Right cardiac atrium (tissue), 5 donors: ENCODE measurements at regions not wholly inside any gene's neighbourhood (a gene's known extent, or its start where the extent isn't known, plus 50 kb on each side); places are given as distances from the start of the nearest gene placed in this dataset.

Source experiments
- ATAC-seq, 2 donors: fragments of 200-7000 bp; cut with Tn5 transposase; one replicate each; pipeline versions ENCODE4 v1.8.0 to v1.9.1; 2020; ENCODE audit warnings: moderate library complexity in 2 of 2, mild to moderate bottlenecking in 1 of 2
- DNase-seq, 3 donors: peaks; one replicate each; pipeline ENCODE4 v3.0.0-alpha.2; 2020
- H3K27ac ChIP-seq: one replicate; pipeline ENCODE4 v1.5.1; 2013; ENCODE audit warnings: mild to moderate bottlenecking, low read length, control low read depth, moderate library complexity
- H3K27me3 ChIP-seq: one replicate; pipeline ENCODE4 v1.6.1; 2013; ENCODE audit not compliant: control insufficient read depth, insufficient read depth
- H3K4me1 ChIP-seq: one replicate; pipeline ENCODE4 v1.6.1; 2013; ENCODE audit warnings: low read length; ENCODE audit not compliant: control insufficient read depth, insufficient read depth
- H3K4me3 ChIP-seq: one replicate; pipeline ENCODE4 v1.5.1; 2013; ENCODE audit warnings: low read length, control low read depth
- H3K9me3 ChIP-seq: one replicate; pipeline ENCODE4 v1.6.1; 2013; ENCODE audit warnings: low read length; ENCODE audit not compliant: control insufficient read depth
- WGBS: extraction: QIAGEN DNeasy Blood & Tissue Kit; methylation state at CpG from one replicate; pipeline ENCODE4 v1.1.7; 2013; 5-methylcytosine and 5-hydroxymethylcytosine counted together
- intact Hi-C, 4 donors: fragments of 100-400 bp; cut with DNase I; formaldehyde crosslinking; loops; one replicate each; pipeline versions ENCODE4 v1.11.0 to v1.14.0; 2022 to 2023
- donor health status: healthy with polysubstance abuse.
- donor health status: DM: no; HTN: yes; CAD: no.
- donor health status: DM: no; HTN: no; CAD: no.
- donor health status: DM: no; HTN: yes; CAD: no; lungs with severe emphysema.
- donor health status: DM: yes; HTN: yes; CAD: no.

GRCh38 chr3:72062017-72062416 is 277.1 kb upstream of the PROK2 start:
- H3K4me3 ChIP-seq = no peak overlapping the region
- DNase-seq = no peak
- WGBS = 93% methylated on average over 1 of the region's 1 CpG
- ATAC-seq = no peak
- intact Hi-C loops = no loop called here
- H3K4me1 ChIP-seq = no peaks in the 10 kb centered on the region
- no peak overlapping the region for H3K27ac ChIP-seq
- no peaks in the 10 kb centered on the region for H3K27me3 ChIP-seq
- H3K9me3 ChIP-seq = peaks cover 2% of the 10 kb centered on the region

GRCh38 chr3:72060447-72061034 is 275.6 kb upstream of the PROK2 start:
- Histone ChIP-seq H3K4me1 (no peaks in the 10 kb centered on the region), H3K9me3 (peaks cover 2% of the 10 kb centered on the region), H3K27ac (no peak overlapping the region), H3K4me3 (no peak overlapping the region), H3K27me3 (no peaks in the 10 kb centered on the region)
- intact Hi-C loops = no loop called here
- 62% methylated on average over 5 of the region's 5 CpGs for WGBS
- DNase-seq = no peak
- no peak for ATAC-seq

- no peak overlapping the region for H3K4me3 ChIP-seq
- intact Hi-C loops = no loop called here
- 80% methylated on average over 9 of the region's 9 CpGs for WGBS
- no peaks in the 10 kb centered on the region for H3K27me3 ChIP-seq
- ATAC-seq (peak in 1 of 2 donors; percentile 36), DNase-seq (peak in 1 of 3 donors; percentile 52)
- peaks cover under 1% of the 10 kb centered on the region for H3K9me3 ChIP-seq
- no peaks in the 10 kb centered on the region for H3K4me1 ChIP-seq
- H3K27ac ChIP-seq = no peak overlapping the region
Measured at GRCh38 chr3:72058493-72059081, 273.6 kb upstream of the PROK2 start.

- H3K4me1 ChIP-seq = no peaks in the 10 kb centered on the region
- no peaks in the 10 kb centered on the region for H3K27me3 ChIP-seq
- no peak overlapping the region for H3K4me3 ChIP-seq
- WGBS = 86% methylated on average over 1 of the region's 1 CpG
- DNase-seq (no peak), ATAC-seq (no peak)
- no peaks in the 10 kb centered on the region for H3K9me3 ChIP-seq
- intact Hi-C loops = no loop called here
- H3K27ac ChIP-seq = no peak overlapping the region
Measured at GRCh38 chr3:72055436-72055835, 270.5 kb upstream of the PROK2 start.

GRCh38 chr3:72054976-72055375 is 270.0 kb upstream of the PROK2 start:
- no peaks in the 10 kb centered on the region for H3K27me3 ChIP-seq
- H3K27ac ChIP-seq = no peak overlapping the region
- no peaks in the 10 kb centered on the region for H3K4me1 ChIP-seq
- intact Hi-C loops = no loop called here
- H3K4me3 ChIP-seq = no peak overlapping the region
- H3K9me3 ChIP-seq = no peaks in the 10 kb centered on the region
- WGBS = 100% methylated on average over 1 of the region's 1 CpG
- DNase-seq (no peak), ATAC-seq (no peak)

- no peak for DNase-seq
- H3K4me3 ChIP-seq = no peak overlapping the region
- no peak for ATAC-seq
- no peaks in the 10 kb centered on the region for H3K27me3 ChIP-seq
- H3K27ac ChIP-seq = no peak overlapping the region
- H3K9me3 ChIP-seq = no peaks in the 10 kb centered on the region
- no peaks in the 10 kb centered on the region for H3K4me1 ChIP-seq
- 58% methylated on average over 8 of the region's 8 CpGs for WGBS
- intact Hi-C loops = no loop called here
Measured at GRCh38 chr3:72052841-72053409, 268.0 kb upstream of the PROK2 start.

- Histone ChIP-seq H3K27ac (no peak overlapping the region), H3K4me3 (no peak overlapping the region), H3K27me3 (no peaks in the 10 kb centered on the region), H3K9me3 (no peaks in the 10 kb centered on the region), H3K4me1 (no peaks in the 10 kb centered on the region)
- 91% methylated on average over 5 of the region's 5 CpGs for WGBS
- DNase-seq (no peak), ATAC-seq (no peak)
- intact Hi-C loops = no loop called here
Measured at GRCh38 chr3:72050771-72051170, 265.8 kb upstream of the PROK2 start.

- H3K9me3 ChIP-seq = no peaks in the 10 kb centered on the region
- 83% methylated on average over 6 of the region's 6 CpGs for WGBS
- H3K4me1 ChIP-seq = no peaks in the 10 kb centered on the region
- no peak overlapping the region for H3K4me3 ChIP-seq
- H3K27me3 ChIP-seq = no peaks in the 10 kb centered on the region
- intact Hi-C loops = no loop called here
- ATAC-seq = no peak
- H3K27ac ChIP-seq = no peak overlapping the region
- DNase-seq = no peak
Measured at GRCh38 chr3:72050048-72050632, 265.2 kb upstream of the PROK2 start.

- no peaks in the 10 kb centered on the region for H3K4me1 ChIP-seq
- 87% methylated on average over 1 of the region's 1 CpG for WGBS
- no peak for ATAC-seq
- no peaks in the 10 kb centered on the region for H3K9me3 ChIP-seq
- no peak overlapping the region for H3K4me3 ChIP-seq
- DNase-seq = no peak
- H3K27me3 ChIP-seq = no peaks in the 10 kb centered on the region
- intact Hi-C loops = no loop called here
- H3K27ac ChIP-seq = no peak overlapping the region
Measured at GRCh38 chr3:72049300-72049699, 264.4 kb upstream of the PROK2 start.

GRCh38 chr3:72048873-72049272 is 263.9 kb upstream of the PROK2 start:
- Histone ChIP-seq H3K27me3 (no peaks in the 10 kb centered on the region), H3K27ac (no peak overlapping the region), H3K9me3 (no peaks in the 10 kb centered on the region), H3K4me3 (no peak overlapping the region), H3K4me1 (no peaks in the 10 kb centered on the region)
- 91% methylated on average over 5 of the region's 5 CpGs for WGBS
- intact Hi-C loops = no loop called here
- DNase-seq (no peak), ATAC-seq (no peak)

GRCh38 chr3:72047221-72047871 is 262.4 kb upstream of the PROK2 start:
- no peaks in the 10 kb centered on the region for H3K27me3 ChIP-seq
- intact Hi-C loops = no loop called here
- ATAC-seq = no peak
- no peak overlapping the region for H3K4me3 ChIP-seq
- no peak overlapping the region for H3K27ac ChIP-seq
- no peaks in the 10 kb centered on the region for H3K4me1 ChIP-seq
- H3K9me3 ChIP-seq = no peaks in the 10 kb centered on the region
- no peak for DNase-seq
- 91% methylated on average over 16 of the region's 16 CpGs for WGBS
